HEK293 (cell line): ENCODE measurements at regions not wholly inside any gene's neighbourhood (a gene's known extent, or its start where the extent isn't known, plus 50 kb on each side); places are given as distances from the start of the nearest gene placed in this dataset.

Experiments
- CTCF ChIP-seq: fragments of 450-650 bp; formaldehyde crosslinking; IDR thresholded peaks from 2 replicates; pipeline ENCODE4 v1.5.1; 2016; ENCODE audit warnings: missing biosample characterization, missing genetic modification characterization
- HIC1 ChIP-seq: fragments of 450-650 bp; formaldehyde crosslinking; IDR thresholded peaks from 2 replicates; pipeline ENCODE4 v1.5.1; 2016; ENCODE audit warnings: missing biosample characterization, missing genetic modification characterization
- IKZF3 ChIP-seq: fragments of 450-650 bp; IDR thresholded peaks from 2 replicates; pipeline ENCODE4 v1.5.0; 2018; ENCODE audit warnings: missing biosample characterization, mild to moderate bottlenecking, missing genetic modification characterization, moderate library complexity
- KLF17 ChIP-seq: fragments of 450-650 bp; formaldehyde crosslinking; IDR thresholded peaks from 2 replicates; pipeline ENCODE4 v1.5.1; 2016; ENCODE audit warnings: missing biosample characterization, missing genetic modification characterization
- PATZ1 ChIP-seq: fragments of 450-650 bp; formaldehyde crosslinking; IDR thresholded peaks from 2 replicates; pipeline ENCODE4 v1.5.1; 2016; ENCODE audit warnings: missing biosample characterization, missing genetic modification characterization
- PBX3 ChIP-seq: sonication (generic); formaldehyde crosslinking; IDR thresholded peaks from 2 replicates; pipeline ENCODE4 v1.8.1; 2022; ENCODE audit warnings: mild to moderate bottlenecking, moderate library complexity, missing genetic modification reagents
- SETDB1 ChIP-seq: IDR thresholded peaks from one replicate; pipeline ENCODE4 v1.6.1; 2017; ENCODE audit warnings: mild to moderate bottlenecking, low read length, moderate library complexity, mixed read lengths; ENCODE audit not compliant: insufficient read length
- TCF7L2 ChIP-seq: IDR thresholded peaks from 2 replicates; pipeline ENCODE4 v1.6.1; 2011; ENCODE audit warnings: low read depth, mild to moderate bottlenecking, inconsistent platforms, low read length, moderate library complexity, borderline replicate concordance
- ZBTB44 ChIP-seq: fragments of 450-650 bp; IDR thresholded peaks from 2 replicates; pipeline ENCODE4 v1.5.1; 2018; ENCODE audit warnings: missing biosample characterization, mild to moderate bottlenecking, missing genetic modification characterization
- ZNF530 ChIP-seq: fragments of 450-650 bp; formaldehyde crosslinking; IDR thresholded peaks from 2 replicates; pipeline ENCODE4 v1.5.1; 2016; ENCODE audit warnings: low read depth, missing biosample characterization, missing genetic modification characterization
- ZNF560 ChIP-seq: fragments of 450-650 bp; formaldehyde crosslinking; IDR thresholded peaks from 2 replicates; pipeline ENCODE4 v1.5.1; 2017; ENCODE audit warnings: missing biosample characterization, missing genetic modification characterization, borderline replicate concordance

GRCh38 chr7:13159003-13159402 lies 471.6 kb downstream of the ARL4A start:
- TF ChIP-seq CTCF (no peak), KLF17 (no peak), ZBTB44 (tag by site-specific recombination) (no peak), ZNF530 (no peak), SETDB1 (no peak), HIC1 (no peak), ZNF560 (no peak), PBX3 (CRISPR knock-in tag) (no peak), PATZ1 (tag by site-specific recombination) (no peak), TCF7L2 (no peak), IKZF3 (tag by site-specific recombination) (no peak)
